Esophagus squamous epithelium (tissue), 4 donors: ENCODE measurements at regions not wholly inside any gene's neighbourhood (a gene's known extent, or its start where the extent isn't known, plus 50 kb on each side); places are given as distances from the start of the nearest gene placed in this dataset.

ENCODE experiments used
- CTCF ChIP-seq, 6 experiments: fragments of 450-650 bp in 4 of 6; fragments of 200-600 bp in 2 of 6; sonication (generic) in 2 of 6; IDR thresholded peaks; one replicate each; pipeline ENCODE4 v1.5.1; 2016 to 2019; ENCODE audit warnings: antibody characterized with exemption in 6 of 6, mild to moderate bottlenecking in 4 of 6, moderate library complexity in 4 of 6
- POLR2A ChIP-seq, 4 donors: fragments of 450-650 bp; IDR thresholded peaks; one replicate each; pipeline ENCODE4 v1.6.1; 2017; ENCODE audit warnings: antibody characterized with exemption in 4 of 4, mild to moderate bottlenecking in 4 of 4, moderate library complexity in 3 of 4

GRCh38 chr3:59596741-59597140 is 546.9 kb upstream of the CFAP20DC start:
- TF ChIP-seq POLR2A (IDR thresholded peaks at IDR 0.05) (no peak), CTCF (IDR thresholded peaks at IDR 0.05) (no peak)
